SK-N-MC (cell line): ENCODE measurements at regions not wholly inside any gene's neighbourhood (a gene's known extent, or its start where the extent isn't known, plus 50 kb on each side); places are given as distances from the start of the nearest gene placed in this dataset.

Source experiments
- DNase-seq: peaks from one replicate; pipeline ENCODE4 v3.0.0-alpha.2; 2011; ENCODE audit warnings: low read depth, low spot score
- H3K27ac ChIP-seq: fragments of 200-600 bp; sonication (generic); 2 replicates; pipeline ENCODE4 v1.5.1; 2016; ENCODE audit warnings: mixed run types
- H3K36me3 ChIP-seq: fragments of 200-600 bp; sonication (generic); 2 replicates; pipeline ENCODE4 v1.6.1; 2017; ENCODE audit warnings: antibody characterized with exemption, low read length, mixed read lengths; ENCODE audit not compliant: insufficient read depth
- H3K4me3 ChIP-seq: fragments of 200-600 bp; sonication (generic); 2 replicates; pipeline ENCODE4 v1.5.1; 2016
- H3K9ac ChIP-seq: fragments of 200-600 bp; sonication (generic); 2 replicates; pipeline ENCODE4 v1.8.0; 2017; ENCODE audit warnings: mixed run types, mixed read lengths; ENCODE audit not compliant: insufficient read length
- H3K9me3 ChIP-seq: fragments of 200-600 bp; sonication (generic); 2 replicates; pipeline ENCODE4 v1.6.1; 2017; ENCODE audit warnings: low read depth, mild to moderate bottlenecking, antibody characterized with exemption, low read length, moderate library complexity, mixed read lengths
- EZH2 ChIP-seq: fragments of 200-600 bp; sonication (generic); IDR thresholded peaks from one replicate; pipeline ENCODE4 v1.6.1; 2017; ENCODE audit warnings: antibody characterized with exemption
- FOXP2 ChIP-seq: optimal IDR thresholded peaks from 2 replicates; pipeline ENCODE3; 2011; ENCODE audit warnings: mild to moderate bottlenecking, moderate library complexity; ENCODE audit not compliant: insufficient read depth; ENCODE audit errors: extremely low read length, control extremely low read depth
- POLR2AphosphoS5 ChIP-seq: IDR thresholded peaks from 2 replicates; pipeline ENCODE4 v1.6.1; 2012; ENCODE audit warnings: mild to moderate bottlenecking, low read depth, low read length, borderline replicate concordance

GRCh38 chr2:163441603-163442002 lies 294.2 kb downstream of the FIGN start:
- Histone ChIP-seq H3K27ac (no peak overlapping the region), H3K4me3 (no peak overlapping the region), H3K9me3 (no peaks in the 10 kb centered on the region), H3K9ac (no peak overlapping the region), H3K36me3 (no peaks in the 10 kb centered on the region)
- DNase-seq: no peak
- no peak for TF ChIP-seq EZH2
- TF ChIP-seq POLR2AphosphoS5: no peak
- no peak for TF ChIP-seq FOXP2

DNA sequence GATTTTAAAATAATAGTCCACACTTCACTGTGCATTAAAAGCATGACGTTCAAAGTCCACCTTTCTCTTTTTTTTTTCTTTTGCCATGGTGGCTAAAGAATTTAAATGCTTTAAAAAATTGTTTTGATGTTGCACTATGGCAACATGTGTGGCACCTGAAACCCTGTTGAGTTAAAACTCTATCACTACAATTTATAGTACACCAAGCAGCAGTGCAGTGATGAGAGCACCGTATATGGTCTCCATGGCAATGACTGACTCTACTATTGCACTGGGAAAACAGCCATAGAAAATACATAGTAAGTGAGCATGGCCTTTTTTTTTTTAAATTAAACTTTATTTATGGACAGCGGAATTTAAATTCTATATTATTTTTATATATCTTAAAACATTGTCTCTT lies 298.8 kb downstream of the FIGN start:
- Histone ChIP-seq H3K9me3 (no peaks in the 10 kb centered on the region), H3K4me3 (no peak overlapping the region), H3K9ac (no peak overlapping the region), H3K36me3 (no peaks in the 10 kb centered on the region), H3K27ac (no peak overlapping the region)
- no peak for TF ChIP-seq POLR2AphosphoS5
- no peak for TF ChIP-seq FOXP2
- TF ChIP-seq EZH2: no peak
- no peak for DNase-seq

DNA sequence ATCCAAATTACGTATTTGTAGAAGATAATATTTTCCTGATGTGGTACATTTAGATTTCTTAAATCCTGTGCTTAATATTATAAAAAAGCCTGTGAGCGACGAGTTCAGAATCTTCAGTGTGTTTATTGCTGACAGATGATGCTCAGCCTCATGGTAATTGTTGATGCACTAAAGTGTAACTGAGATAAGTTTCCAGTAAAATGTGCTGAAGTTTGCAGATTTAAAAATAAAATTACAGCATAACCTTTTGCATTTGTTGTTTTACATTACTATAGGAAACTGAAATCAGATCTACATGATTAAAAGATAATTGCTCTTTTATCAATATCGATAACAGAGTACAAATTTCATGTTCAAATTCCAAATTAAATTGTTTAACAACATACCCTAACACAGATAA lies 307.6 kb downstream of the FIGN start:
- Histone ChIP-seq H3K27ac (no peak overlapping the region), H3K36me3 (no peaks in the 10 kb centered on the region), H3K9ac (no peak overlapping the region), H3K9me3 (no peaks in the 10 kb centered on the region), H3K4me3 (no peak overlapping the region)
- no peak for DNase-seq
- no peak for TF ChIP-seq POLR2AphosphoS5
- no peak for TF ChIP-seq FOXP2
- TF ChIP-seq EZH2: no peak

- Histone ChIP-seq H3K36me3 (no peaks in the 10 kb centered on the region), H3K9ac (no peak overlapping the region), H3K27ac (no peak overlapping the region), H3K9me3 (no peaks in the 10 kb centered on the region), H3K4me3 (no peak overlapping the region)
- DNase-seq: no peak
- TF ChIP-seq EZH2: no peak
- no peak for TF ChIP-seq FOXP2
These were observed 315.2 kb downstream of the FIGN start for GRCh38 chr2:163420604-163421003.

DNA sequence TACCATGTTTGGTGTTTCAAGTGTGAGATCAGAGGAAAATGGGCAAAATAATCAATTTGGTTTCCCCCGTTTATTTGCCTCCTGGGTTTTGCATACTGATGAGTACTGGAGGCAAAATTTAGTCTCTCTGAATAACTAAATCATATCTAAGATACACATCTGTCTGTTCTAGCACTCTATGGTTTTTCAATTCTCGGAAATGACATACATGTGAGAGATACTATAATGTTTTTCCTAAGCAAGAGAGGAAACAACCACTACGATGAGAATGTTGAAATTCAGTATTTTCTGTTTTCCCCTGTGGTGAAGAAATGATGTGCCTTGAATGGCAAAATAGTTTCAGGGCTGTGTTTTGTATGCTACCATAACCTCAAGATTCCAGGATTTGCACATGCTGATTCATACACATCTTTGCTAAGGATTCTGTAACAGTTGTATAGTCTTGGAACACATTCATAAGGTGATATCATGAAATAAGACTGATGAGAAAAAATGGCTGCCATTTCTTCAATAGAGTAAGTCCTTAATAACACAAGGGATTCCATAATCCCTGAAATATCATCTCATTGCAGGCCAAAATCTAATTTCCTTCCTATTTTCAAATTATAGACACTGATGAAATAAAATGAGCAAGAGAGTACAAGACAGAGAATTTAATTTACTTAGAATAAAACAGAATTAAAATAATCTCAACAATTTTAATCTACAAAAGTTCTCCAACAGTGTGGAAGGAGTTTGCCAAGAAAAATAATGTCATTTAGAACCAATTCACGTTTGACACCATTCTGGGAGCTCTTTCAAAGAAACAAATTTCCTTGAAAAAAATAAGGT lies 316.6 kb downstream of the FIGN start:
- Histone ChIP-seq H3K36me3 (no peaks in the 10 kb centered on the region), H3K9ac (no peak overlapping the region), H3K4me3 (no peak overlapping the region), H3K27ac (no peak overlapping the region), H3K9me3 (no peaks in the 10 kb centered on the region)
- no peak for DNase-seq
- TF ChIP-seq FOXP2 (no peak), POLR2AphosphoS5 (no peak), EZH2 (no peak)

DNA sequence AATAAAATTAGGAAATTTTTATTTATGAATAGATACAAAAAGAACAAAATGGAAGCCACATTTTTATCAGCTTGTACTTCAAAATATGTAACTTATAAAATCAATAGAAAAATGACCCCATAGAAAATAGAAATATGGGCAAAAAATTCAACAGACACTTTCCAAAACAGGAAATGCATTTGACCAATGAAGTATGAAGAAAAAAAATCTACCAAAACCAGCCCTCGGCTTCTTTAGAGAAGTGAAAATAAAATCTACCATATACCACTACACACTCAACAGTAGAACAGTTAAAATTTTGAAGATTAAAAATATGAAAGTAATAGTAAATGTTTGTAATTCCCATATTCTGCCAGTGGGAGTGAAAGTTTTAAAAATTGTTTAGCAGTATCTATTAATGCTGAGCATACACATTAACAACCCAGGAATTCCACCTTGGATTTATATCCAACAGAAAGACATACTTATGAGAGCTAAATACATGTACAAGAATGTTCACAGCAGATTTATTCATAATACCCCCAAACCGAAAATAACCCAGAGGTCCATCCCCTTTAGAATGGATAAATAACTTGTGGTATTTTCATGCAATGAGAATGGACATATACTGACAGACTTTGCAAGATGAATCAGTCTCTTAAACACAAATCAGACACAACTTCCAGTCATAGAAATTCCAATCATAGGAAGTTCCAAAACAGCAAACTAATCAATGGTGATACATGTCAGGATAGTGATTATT lies 318.0 kb downstream of the FIGN start:
- Histone ChIP-seq H3K9me3 (no peaks in the 10 kb centered on the region), H3K4me3 (no peak overlapping the region), H3K36me3 (no peaks in the 10 kb centered on the region), H3K9ac (no peak overlapping the region), H3K27ac (no peak overlapping the region)
- TF ChIP-seq POLR2AphosphoS5 (no peak), FOXP2 (no peak), EZH2 (no peak)
- no peak for DNase-seq

- no peak for DNase-seq
- no peak overlapping the region for H3K4me3 ChIP-seq
- H3K36me3 ChIP-seq: no peaks in the 10 kb centered on the region
- H3K27ac ChIP-seq: no peak overlapping the region
- no peak overlapping the region for H3K9ac ChIP-seq
- TF ChIP-seq EZH2 (no peak), POLR2AphosphoS5 (no peak), FOXP2 (no peak)
- no peaks in the 10 kb centered on the region for H3K9me3 ChIP-seq
These were observed 321.7 kb downstream of the FIGN start for GRCh38 chr2:163414121-163414520.

DNA sequence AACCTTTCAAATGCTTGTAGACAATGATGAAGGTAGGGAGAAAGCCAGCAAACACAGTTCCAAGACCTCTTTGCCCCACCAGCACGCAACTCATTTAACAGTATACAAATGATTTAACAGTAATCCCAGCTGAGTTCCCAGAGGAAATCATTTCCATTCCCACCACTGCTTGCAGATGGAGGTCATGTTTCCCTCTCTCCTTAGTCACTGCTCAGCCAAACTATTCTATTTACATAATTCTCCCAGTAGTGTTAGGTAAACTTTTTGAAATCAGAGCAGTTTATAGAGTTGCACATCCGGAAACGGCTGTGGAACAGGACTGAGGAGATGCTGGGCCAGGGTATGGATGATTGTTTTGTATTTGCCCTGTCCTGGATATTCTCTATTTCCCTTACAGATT lies 328.5 kb downstream of the FIGN start:
- H3K27ac ChIP-seq: no peak overlapping the region
- H3K9ac ChIP-seq: no peak overlapping the region
- no peaks in the 10 kb centered on the region for H3K9me3 ChIP-seq
- no peak for DNase-seq
- H3K36me3 ChIP-seq: no peaks in the 10 kb centered on the region
- TF ChIP-seq POLR2AphosphoS5 (no peak), EZH2 (no peak), FOXP2 (no peak)
- no peak overlapping the region for H3K4me3 ChIP-seq

- no peak overlapping the region for H3K27ac ChIP-seq
These were observed 330.5 kb downstream of the FIGN start for GRCh38 chr2:163405298-163405697.

More at GRCh38 chr2:163405298-163405697, 330.5 kb downstream of the FIGN start:
- H3K36me3 ChIP-seq: no peaks in the 10 kb centered on the region
- TF ChIP-seq EZH2 (no peak), POLR2AphosphoS5 (no peak), FOXP2 (no peak)
- no peaks in the 10 kb centered on the region for H3K9me3 ChIP-seq
- H3K4me3 ChIP-seq: no peak overlapping the region
- DNase-seq: no peak
- H3K9ac ChIP-seq: no peak overlapping the region
